ENCODE measurements at regions not wholly inside any gene's neighbourhood (a gene's known extent, or its start where the extent isn't known, plus 50 kb on each side); places are given as distances from the start of the nearest gene placed in this dataset.

- TF ChIP-seq POLR2A (IDR thresholded peaks at IDR 0.05; ENCODE audit: low read length) (no peak), GATA1 (IDR thresholded peaks at IDR 0.05; ENCODE audit: low read depth, low read length) (no peak)
Observed at GRCh38 chr12:3342051-3342450, 149.0 kb upstream of the PRMT8 start.

All from erythroblast (primary cell).